ENCODE measurements at regions not wholly inside any gene's neighbourhood (a gene's known extent, or its start where the extent isn't known, plus 50 kb on each side); places are given as distances from the start of the nearest gene placed in this dataset.

GRCh38 chr14:81889529-81889928 is 355.9 kb upstream of the SEL1L start:
- Mint-ChIP-seq H3K36me3 (ENCODE audit: low read depth) (no peaks in the 10 kb centered on the region), H3K9me3 (peaks cover 4% of the 10 kb centered on the region), H3K4me3 (no peak overlapping the region), H3K4me1 (ENCODE audit: low read depth) (no peaks in the 10 kb centered on the region), H3K27me3 (no peaks in the 10 kb centered on the region), H3K27ac (no peak overlapping the region)

GRCh38 chr14:81890020-81890419 is 356.4 kb upstream of the SEL1L start:
- no peaks in the 10 kb centered on the region for H3K4me1 Mint-ChIP-seq (ENCODE audit: low read depth)
- H3K27ac Mint-ChIP-seq: no peak overlapping the region
- no peaks in the 10 kb centered on the region for H3K36me3 Mint-ChIP-seq (ENCODE audit: low read depth)
- H3K9me3 Mint-ChIP-seq: peaks cover 4% of the 10 kb centered on the region
- H3K27me3 Mint-ChIP-seq: no peaks in the 10 kb centered on the region
- H3K4me3 Mint-ChIP-seq: no peak overlapping the region

- Mint-ChIP-seq H3K27me3 (no peaks in the 10 kb centered on the region), H3K27ac (no peak overlapping the region), H3K36me3 (ENCODE audit: low read depth) (no peaks in the 10 kb centered on the region), H3K4me1 (ENCODE audit: low read depth) (no peaks in the 10 kb centered on the region), H3K9me3 (peaks cover 25% of the 10 kb centered on the region), H3K4me3 (no peak overlapping the region)
Observed at GRCh38 chr14:81903477-81903876, 369.8 kb upstream of the SEL1L start.

- peaks cover 3% of the 10 kb centered on the region for H3K9me3 Mint-ChIP-seq
- no peaks in the 10 kb centered on the region for H3K36me3 Mint-ChIP-seq (ENCODE audit: low read depth)
- H3K4me3 Mint-ChIP-seq: no peak overlapping the region
- no peaks in the 10 kb centered on the region for H3K27me3 Mint-ChIP-seq
- H3K4me1 Mint-ChIP-seq (ENCODE audit: low read depth): no peaks in the 10 kb centered on the region
- H3K27ac Mint-ChIP-seq: no peak overlapping the region
Observed at GRCh38 chr14:81927070-81927469, 393.4 kb upstream of the SEL1L start.

GRCh38 chr14:81931828-81932227 is 398.2 kb upstream of the SEL1L start:
- Mint-ChIP-seq H3K4me1 (ENCODE audit: low read depth) (no peaks in the 10 kb centered on the region), H3K36me3 (ENCODE audit: low read depth) (no peaks in the 10 kb centered on the region), H3K27ac (no peak overlapping the region), H3K4me3 (no peak overlapping the region), H3K9me3 (peaks cover 9% of the 10 kb centered on the region), H3K27me3 (no peaks in the 10 kb centered on the region)

GRCh38 chr14:81936348-81936747 is 402.7 kb upstream of the SEL1L start:
- Mint-ChIP-seq H3K27ac (no peak overlapping the region), H3K4me3 (no peak overlapping the region), H3K36me3 (ENCODE audit: low read depth) (no peaks in the 10 kb centered on the region), H3K9me3 (peaks cover 13% of the 10 kb centered on the region), H3K27me3 (no peaks in the 10 kb centered on the region), H3K4me1 (ENCODE audit: low read depth) (no peaks in the 10 kb centered on the region)

GRCh38 chr14:81936902-81937301 is 403.2 kb upstream of the SEL1L start:
- H3K4me1 Mint-ChIP-seq (ENCODE audit: low read depth): no peaks in the 10 kb centered on the region
- H3K27me3 Mint-ChIP-seq: no peaks in the 10 kb centered on the region
- peaks cover 13% of the 10 kb centered on the region for H3K9me3 Mint-ChIP-seq
- no peaks in the 10 kb centered on the region for H3K36me3 Mint-ChIP-seq (ENCODE audit: low read depth)
- H3K27ac Mint-ChIP-seq: no peak overlapping the region
- no peak overlapping the region for H3K4me3 Mint-ChIP-seq

GRCh38 chr14:81938341-81938740 is 404.7 kb upstream of the SEL1L start:
- Mint-ChIP-seq H3K9me3 (peaks cover 13% of the 10 kb centered on the region), H3K4me1 (ENCODE audit: low read depth) (no peaks in the 10 kb centered on the region), H3K36me3 (ENCODE audit: low read depth) (no peaks in the 10 kb centered on the region), H3K27me3 (no peaks in the 10 kb centered on the region), H3K4me3 (no peak overlapping the region), H3K27ac (no peak overlapping the region)

GRCh38 chr14:81940651-81941050 is 407.0 kb upstream of the SEL1L start:
- Mint-ChIP-seq H3K36me3 (ENCODE audit: low read depth) (no peaks in the 10 kb centered on the region), H3K4me3 (no peak overlapping the region), H3K9me3 (peaks cover 8% of the 10 kb centered on the region), H3K27ac (no peak overlapping the region), H3K4me1 (ENCODE audit: low read depth) (no peaks in the 10 kb centered on the region), H3K27me3 (no peaks in the 10 kb centered on the region)

- Mint-ChIP-seq H3K4me1 (ENCODE audit: low read depth) (no peaks in the 10 kb centered on the region), H3K27me3 (no peaks in the 10 kb centered on the region), H3K36me3 (ENCODE audit: low read depth) (no peaks in the 10 kb centered on the region), H3K4me3 (no peak overlapping the region), H3K9me3 (peaks cover 8% of the 10 kb centered on the region), H3K27ac (no peak overlapping the region)
Observed at GRCh38 chr14:81942071-81942470, 408.4 kb upstream of the SEL1L start.

GRCh38 chr14:81946375-81946774 is 412.7 kb upstream of the SEL1L start:
- peaks cover 3% of the 10 kb centered on the region for H3K9me3 Mint-ChIP-seq
- no peak overlapping the region for H3K4me3 Mint-ChIP-seq
- no peaks in the 10 kb centered on the region for H3K4me1 Mint-ChIP-seq (ENCODE audit: low read depth)
- no peak overlapping the region for H3K27ac Mint-ChIP-seq
- H3K36me3 Mint-ChIP-seq (ENCODE audit: low read depth): no peaks in the 10 kb centered on the region
- H3K27me3 Mint-ChIP-seq: no peaks in the 10 kb centered on the region

GRCh38 chr14:81946834-81947798 is 413.5 kb upstream of the SEL1L start:
- H3K36me3 Mint-ChIP-seq (ENCODE audit: low read depth): no peaks in the 10 kb centered on the region
- no peak overlapping the region for H3K27ac Mint-ChIP-seq
- H3K27me3 Mint-ChIP-seq: no peaks in the 10 kb centered on the region
- no peak overlapping the region for H3K4me3 Mint-ChIP-seq
- peaks cover 2% of the 10 kb centered on the region for H3K9me3 Mint-ChIP-seq
- H3K4me1 Mint-ChIP-seq (ENCODE audit: low read depth): no peaks in the 10 kb centered on the region

- no peaks in the 10 kb centered on the region for H3K9me3 Mint-ChIP-seq
- no peak overlapping the region for H3K4me3 Mint-ChIP-seq
- H3K4me1 Mint-ChIP-seq (ENCODE audit: low read depth): no peaks in the 10 kb centered on the region
- no peaks in the 10 kb centered on the region for H3K36me3 Mint-ChIP-seq (ENCODE audit: low read depth)
- no peak overlapping the region for H3K27ac Mint-ChIP-seq
- no peaks in the 10 kb centered on the region for H3K27me3 Mint-ChIP-seq
Observed at GRCh38 chr14:81952917-81953316, 419.3 kb upstream of the SEL1L start.

GRCh38 chr14:81953419-81953818 is 419.8 kb upstream of the SEL1L start:
- no peaks in the 10 kb centered on the region for H3K36me3 Mint-ChIP-seq (ENCODE audit: low read depth)
- H3K27me3 Mint-ChIP-seq: no peaks in the 10 kb centered on the region
- no peak overlapping the region for H3K4me3 Mint-ChIP-seq
- no peak overlapping the region for H3K27ac Mint-ChIP-seq
- H3K9me3 Mint-ChIP-seq: no peaks in the 10 kb centered on the region
- no peaks in the 10 kb centered on the region for H3K4me1 Mint-ChIP-seq (ENCODE audit: low read depth)

- Mint-ChIP-seq H3K4me1 (ENCODE audit: low read depth) (no peaks in the 10 kb centered on the region), H3K4me3 (no peak overlapping the region), H3K36me3 (ENCODE audit: low read depth) (no peaks in the 10 kb centered on the region), H3K27ac (no peak overlapping the region), H3K9me3 (no peaks in the 10 kb centered on the region), H3K27me3 (no peaks in the 10 kb centered on the region)
Observed at GRCh38 chr14:81955123-81955522, 421.5 kb upstream of the SEL1L start.

GRCh38 chr14:81960781-81961180 is 427.1 kb upstream of the SEL1L start:
- H3K36me3 Mint-ChIP-seq (ENCODE audit: low read depth): no peaks in the 10 kb centered on the region
- no peaks in the 10 kb centered on the region for H3K4me1 Mint-ChIP-seq (ENCODE audit: low read depth)
- H3K9me3 Mint-ChIP-seq: no peaks in the 10 kb centered on the region
- H3K27me3 Mint-ChIP-seq: no peaks in the 10 kb centered on the region
- H3K27ac Mint-ChIP-seq: no peak overlapping the region
- H3K4me3 Mint-ChIP-seq: no peak overlapping the region

Measured in stimulated activated naive CD8-positive, alpha-beta T cell treated with anti-CD3 and anti-CD28 coated beads, Interleukin-15, Interleukin-2, amounts not matched to agents 100 ng/mL and 50 ng/mL, for 24 hours (primary cell).